Renal pelvis (tissue), 1 donor: ENCODE measurements at regions not wholly inside any gene's neighbourhood (a gene's known extent, or its start where the extent isn't known, plus 50 kb on each side); places are given as distances from the start of the nearest gene placed in this dataset.
"Not testable (repeated sequence)": the region's sequence is repeated elsewhere in the genome, so short reads cannot be mapped to it uniquely, and the experiment has no call there.

Experiments
- DNase-seq: peaks from one replicate; pipeline ENCODE4 v3.0.0-alpha.2; 2013

- DNase-seq = no peak
Observed at GRCh38 chr10:52368725-52369124, 54.6 kb downstream of the DKK1 start.

- DNase-seq = not testable (repeated sequence)
Observed at GRCh38 chr10:52374207-52374606, 60.1 kb downstream of the DKK1 start.

- no peak for DNase-seq
Observed at GRCh38 chr10:52376694-52377354, 62.7 kb downstream of the DKK1 start.

- DNase-seq = no peak
Observed at GRCh38 chr10:52378124-52378523, 64.0 kb downstream of the DKK1 start.

GRCh38 chr10:52379287-52379686, 65.2 kb downstream of the DKK1 start:
- no peak for DNase-seq

- DNase-seq = no peak
Observed at GRCh38 chr10:52383088-52383487, 69.0 kb downstream of the DKK1 start.

GRCh38 chr10:52387744-52388143, 73.7 kb downstream of the DKK1 start:
- DNase-seq = no peak

GRCh38 chr10:52390388-52390787, 76.3 kb downstream of the DKK1 start:
- no peak for DNase-seq

- no peak for DNase-seq
Observed at GRCh38 chr10:52391927-52392602, 78.0 kb downstream of the DKK1 start.

- DNase-seq = no peak
Observed at GRCh38 chr10:52394246-52394645, 80.2 kb downstream of the DKK1 start.

- DNase-seq = no peak
Observed at GRCh38 chr10:52400562-52400961, 86.5 kb downstream of the DKK1 start.

GRCh38 chr10:52403801-52404200, 89.7 kb downstream of the DKK1 start:
- DNase-seq = not testable (repeated sequence)

- DNase-seq = no peak
Observed at GRCh38 chr10:52409195-52409594, 95.1 kb downstream of the DKK1 start.

GRCh38 chr10:52409928-52410327, 95.8 kb downstream of the DKK1 start:
- no peak for DNase-seq

GRCh38 chr10:52410916-52411315, 96.8 kb downstream of the DKK1 start:
- no peak for DNase-seq

GRCh38 chr10:52419281-52419680, 105.2 kb downstream of the DKK1 start:
- DNase-seq = no peak

- DNase-seq = no peak
Observed at GRCh38 chr10:52420656-52421055, 106.6 kb downstream of the DKK1 start.

GRCh38 chr10:52423369-52423768, 109.3 kb downstream of the DKK1 start:
- no peak for DNase-seq

GRCh38 chr10:52424341-52424740, 110.3 kb downstream of the DKK1 start:
- no peak for DNase-seq

GRCh38 chr10:52434734-52435133, 120.7 kb downstream of the DKK1 start:
- no peak for DNase-seq

- no peak for DNase-seq
Observed at GRCh38 chr10:52436664-52437063, 122.6 kb downstream of the DKK1 start.

GRCh38 chr10:52437205-52437646, 123.1 kb downstream of the DKK1 start:
- DNase-seq = no peak

GRCh38 chr10:52438119-52438518, 124.0 kb downstream of the DKK1 start:
- DNase-seq = no peak
